IPS-NIHi7 (cell line): ENCODE measurements at regions not wholly inside any gene's neighbourhood (a gene's known extent, or its start where the extent isn't known, plus 50 kb on each side); places are given as distances from the start of the nearest gene placed in this dataset.

Experiments
- DNase-seq: peaks from one replicate; pipeline ENCODE4 v3.0.0; 2012; ENCODE audit warnings: mixed read lengths; ENCODE audit errors: extremely low spot score

GRCh38 chr14:42140001-42140400 lies 533.3 kb downstream of the LRFN5 start:
- no peak for DNase-seq

DNA sequence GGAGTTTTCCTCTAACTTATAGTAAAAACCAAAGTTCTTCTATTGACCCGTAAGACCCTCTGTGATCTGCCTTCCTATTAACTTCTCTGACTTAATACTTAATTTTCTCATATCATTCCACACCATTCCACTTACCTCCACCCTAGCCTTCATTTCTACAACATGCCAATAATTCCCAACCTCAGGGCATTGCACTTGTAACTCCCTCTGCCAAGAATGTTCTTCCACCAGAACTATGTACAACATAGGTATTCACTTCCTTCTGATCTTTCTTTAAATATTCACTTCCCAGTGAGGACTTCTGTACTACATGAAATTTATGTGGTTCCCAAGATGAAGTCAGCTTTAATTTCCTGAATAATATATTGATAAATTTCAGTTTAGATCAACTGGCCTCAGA lies 531.7 kb downstream of the LRFN5 start:
- no peak for DNase-seq

DNA sequence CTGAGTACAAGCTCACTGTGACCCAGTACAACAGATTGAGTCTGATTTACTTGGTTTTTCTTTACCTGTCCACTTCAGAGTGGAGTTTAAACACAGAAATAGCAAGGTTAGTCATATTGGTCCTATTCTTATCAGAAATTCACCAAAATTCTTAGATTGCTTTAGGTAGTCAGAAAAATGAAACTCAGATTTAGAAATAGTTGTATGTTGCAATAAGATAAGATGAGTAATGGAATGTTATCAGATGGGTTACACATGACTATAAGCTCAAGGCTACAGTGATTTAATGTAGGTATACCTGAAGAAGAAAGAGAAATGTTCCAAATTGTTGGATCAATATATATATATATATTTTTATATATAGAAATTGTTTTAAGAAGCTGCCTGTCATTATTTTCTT lies 524.1 kb downstream of the LRFN5 start:
- DNase-seq = no peak

- no peak for DNase-seq
These were observed 516.9 kb downstream of the LRFN5 start for GRCh38 chr14:42123526-42123925.

DNA sequence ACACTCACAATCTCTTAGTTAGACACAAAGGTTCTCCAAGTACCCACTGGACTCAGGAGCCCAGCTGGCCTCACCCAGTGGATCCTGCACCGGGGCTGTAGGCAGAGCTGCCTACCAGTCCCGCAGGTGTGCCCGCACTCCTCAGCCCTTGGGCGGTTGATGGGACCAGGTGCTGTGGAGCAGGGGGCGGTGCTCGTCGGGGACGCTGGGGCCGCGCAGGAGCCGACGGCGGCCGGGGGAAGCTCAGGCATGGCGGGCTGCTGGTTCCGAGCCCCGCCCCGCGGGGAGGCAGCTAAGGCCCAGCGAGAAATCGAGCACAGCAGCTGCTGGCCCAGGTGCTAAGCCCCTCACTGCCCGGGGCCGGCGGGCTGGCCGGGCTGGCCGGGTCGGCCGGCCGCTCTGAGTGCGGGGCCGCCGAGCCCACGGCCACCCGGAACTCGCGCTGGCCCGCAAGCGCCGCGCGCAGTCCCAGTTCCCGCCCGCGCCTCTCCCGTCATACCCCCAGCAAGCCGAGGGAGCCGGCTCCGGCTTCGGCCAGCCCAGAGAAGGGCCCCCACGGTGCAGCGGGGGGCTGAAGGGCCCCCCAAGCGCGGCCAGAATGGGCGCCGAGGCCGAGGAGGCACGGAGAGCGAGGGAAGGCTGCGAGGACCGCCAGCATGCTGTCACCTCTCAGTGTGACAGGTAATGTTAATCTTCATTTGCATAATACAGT lies 506.8 kb downstream of the LRFN5 start:
- no peak for DNase-seq

- no peak for DNase-seq
These were observed 505.4 kb downstream of the LRFN5 start for GRCh38 chr14:42112108-42112507.

DNA sequence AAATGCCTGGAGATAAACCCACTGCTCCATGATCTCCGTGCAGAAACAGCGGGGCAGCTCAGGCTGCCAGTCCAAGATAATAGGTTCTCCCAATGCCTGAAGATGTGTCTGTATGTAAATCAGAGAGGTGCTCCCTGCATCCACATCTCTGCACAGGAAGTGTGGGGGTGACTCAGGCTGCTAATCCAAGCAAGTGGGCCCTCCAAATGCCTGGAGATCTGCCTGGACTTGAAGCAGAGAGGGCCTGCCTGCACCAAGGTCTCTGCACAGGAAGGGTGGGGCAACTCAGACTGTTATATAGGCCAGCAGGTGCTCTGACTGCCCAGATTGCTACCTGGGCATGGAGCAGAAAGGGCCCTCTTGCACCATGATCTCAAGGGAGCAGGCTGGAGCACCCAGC lies 504.7 kb downstream of the LRFN5 start:
- no peak for DNase-seq

DNA sequence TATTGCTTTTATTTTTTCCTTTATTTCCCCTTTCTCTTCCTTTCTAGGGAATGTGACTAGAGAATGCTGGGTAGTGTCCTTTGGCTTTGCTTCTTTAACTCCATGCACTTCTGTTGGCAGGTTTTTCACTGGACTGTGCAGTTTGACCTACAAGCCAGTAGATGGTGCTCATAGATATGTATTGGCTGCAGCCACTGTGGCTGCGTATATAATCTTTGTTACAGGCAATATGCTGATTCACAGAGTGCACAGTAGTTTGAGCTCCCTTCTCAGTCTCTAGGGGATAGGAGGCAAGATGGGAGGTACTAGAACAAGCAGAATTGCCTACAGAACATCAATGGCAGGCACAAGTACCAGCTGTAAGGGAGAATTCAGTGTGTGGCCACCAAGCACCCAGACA lies 503.5 kb downstream of the LRFN5 start:
- DNase-seq = no peak

GRCh38 chr14:42095155-42095554 lies 488.5 kb downstream of the LRFN5 start:
- no peak for DNase-seq

GRCh38 chr14:42090122-42090521 lies 483.4 kb downstream of the LRFN5 start:
- DNase-seq = no peak

- DNase-seq = no peak
These were observed 473.2 kb downstream of the LRFN5 start for GRCh38 chr14:42079911-42080310.

GRCh38 chr14:42078345-42078744 lies 471.7 kb downstream of the LRFN5 start:
- DNase-seq = no peak

DNA sequence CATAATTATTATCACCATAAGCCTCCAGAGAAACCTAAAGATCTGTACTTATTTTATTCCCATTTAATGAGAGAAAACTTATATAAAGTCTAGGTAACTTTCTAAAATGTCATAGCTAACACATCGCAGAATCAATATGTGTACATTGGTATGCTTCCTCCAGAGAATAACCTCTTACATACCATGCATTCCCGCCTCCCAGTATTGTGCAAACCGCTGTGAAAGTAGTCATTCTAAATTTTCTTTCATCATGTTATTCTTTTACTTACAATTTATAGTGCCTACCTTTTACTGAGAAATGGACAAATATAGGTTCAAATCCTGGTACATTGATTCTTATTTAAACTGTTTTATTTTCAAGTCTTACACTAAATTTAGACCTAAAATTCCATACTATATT lies 463.4 kb downstream of the LRFN5 start:
- no peak for DNase-seq

- no peak for DNase-seq
These were observed 450.4 kb downstream of the LRFN5 start for GRCh38 chr14:42057111-42057510.

DNA sequence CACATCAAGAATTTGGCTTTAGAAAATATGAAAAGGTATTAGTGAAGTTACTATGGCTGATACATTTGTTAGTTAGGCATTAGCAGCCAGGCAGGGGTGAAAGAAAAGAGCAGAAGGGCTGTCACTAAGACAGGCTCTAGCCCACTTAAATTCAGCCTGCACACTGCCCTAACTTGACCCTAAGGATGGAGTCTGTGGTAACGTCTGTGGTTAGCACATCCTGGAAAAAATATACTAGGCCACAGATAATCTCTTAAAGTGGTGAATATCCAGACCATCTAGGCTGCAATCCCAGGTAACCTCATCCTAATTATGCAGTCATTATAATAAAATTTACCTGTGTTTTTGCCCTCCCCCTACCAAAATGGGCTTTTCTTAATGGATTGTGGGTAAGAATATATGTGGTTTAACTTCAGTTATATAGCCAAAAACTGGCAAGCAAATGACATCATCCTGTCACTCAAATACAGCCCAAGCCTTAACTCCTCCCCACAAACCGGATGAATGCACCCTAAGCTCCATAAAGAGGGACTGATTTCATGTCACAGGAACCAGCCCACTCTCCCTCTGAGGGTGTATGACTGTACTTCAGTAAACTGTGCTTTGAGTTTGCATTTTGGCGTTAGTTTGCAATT lies 440.9 kb downstream of the LRFN5 start:
- no peak for DNase-seq

GRCh38 chr14:42045383-42045782 lies 438.7 kb downstream of the LRFN5 start:
- no peak for DNase-seq

GRCh38 chr14:42028607-42029006 lies 421.9 kb downstream of the LRFN5 start:
- no peak for DNase-seq

DNA sequence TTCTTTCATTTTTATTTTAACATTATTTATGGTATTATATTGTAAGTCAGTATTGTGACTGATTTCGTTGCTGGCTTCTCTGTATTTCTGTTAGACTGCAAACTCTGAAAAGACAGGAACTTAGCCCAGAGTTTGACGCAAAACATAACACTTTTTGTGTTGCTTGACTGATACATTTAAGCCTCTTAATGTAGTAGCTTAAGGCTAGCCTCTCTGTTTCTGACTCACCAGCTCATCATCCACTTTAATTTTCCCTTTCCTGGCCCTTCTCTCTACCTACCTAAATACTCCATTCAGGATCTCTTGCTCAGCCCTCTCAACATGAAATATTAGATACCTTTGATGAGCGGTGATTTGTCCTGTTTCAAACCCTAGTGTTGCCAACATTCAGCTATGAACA lies 420.6 kb downstream of the LRFN5 start:
- DNase-seq = no peak

- DNase-seq = no peak
These were observed 416.8 kb downstream of the LRFN5 start for GRCh38 chr14:42023452-42023851.

DNA sequence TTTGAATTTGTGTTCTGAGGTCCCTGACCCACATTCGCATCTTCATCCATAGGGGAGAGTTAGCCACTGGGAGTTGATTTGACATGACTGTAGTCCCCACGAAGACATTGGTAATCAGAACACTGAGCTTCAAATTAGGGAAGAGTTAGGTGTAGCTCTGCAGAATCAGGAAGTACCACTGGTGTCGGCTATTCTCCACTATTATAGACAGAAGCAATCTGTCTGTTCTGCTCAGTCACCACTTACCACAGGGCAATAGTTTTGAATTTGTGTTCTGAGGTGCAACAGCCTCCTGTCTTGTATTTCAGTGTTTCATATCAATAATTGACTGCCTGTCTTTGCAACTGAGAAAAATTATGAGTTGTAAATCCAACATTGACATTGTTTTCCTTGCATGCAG lies 407.6 kb downstream of the LRFN5 start:
- no peak for DNase-seq

GRCh38 chr14:42013559-42013958 lies 406.9 kb downstream of the LRFN5 start:
- no peak for DNase-seq

GRCh38 chr14:42013153-42013552 lies 406.5 kb downstream of the LRFN5 start:
- DNase-seq = no peak

DNA sequence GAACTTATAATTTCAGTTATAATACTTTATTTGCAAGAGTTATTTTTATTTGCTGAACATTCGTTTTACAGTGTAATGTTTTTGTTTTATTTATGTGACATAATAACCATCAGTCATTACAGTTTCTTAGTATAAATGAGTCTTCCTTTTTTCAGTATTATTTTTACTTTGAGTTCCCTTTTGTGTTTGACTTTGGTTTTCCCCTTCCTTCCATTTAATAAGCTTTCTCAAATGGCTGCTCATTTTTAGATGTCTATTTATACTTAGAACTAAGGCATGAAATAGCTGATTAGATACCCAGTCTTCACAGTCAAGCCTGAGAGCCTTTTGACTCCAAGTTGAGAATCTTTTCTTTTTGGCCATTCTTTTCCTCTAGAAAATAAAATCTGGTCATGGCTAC lies 404.5 kb downstream of the LRFN5 start:
- DNase-seq = no peak

GRCh38 chr14:42004321-42004720 lies 397.6 kb downstream of the LRFN5 start:
- no peak for DNase-seq
